LNCAP (cell line): ENCODE measurements at regions not wholly inside any gene's neighbourhood (a gene's known extent, or its start where the extent isn't known, plus 50 kb on each side); places are given as distances from the start of the nearest gene placed in this dataset.

Experiments
- CTCF ChIP-seq: fragments of 450-650 bp; IDR thresholded peaks from 2 replicates; pipeline ENCODE4 v1.5.1; 2017; ENCODE audit warnings: mild to moderate bottlenecking

DNA sequence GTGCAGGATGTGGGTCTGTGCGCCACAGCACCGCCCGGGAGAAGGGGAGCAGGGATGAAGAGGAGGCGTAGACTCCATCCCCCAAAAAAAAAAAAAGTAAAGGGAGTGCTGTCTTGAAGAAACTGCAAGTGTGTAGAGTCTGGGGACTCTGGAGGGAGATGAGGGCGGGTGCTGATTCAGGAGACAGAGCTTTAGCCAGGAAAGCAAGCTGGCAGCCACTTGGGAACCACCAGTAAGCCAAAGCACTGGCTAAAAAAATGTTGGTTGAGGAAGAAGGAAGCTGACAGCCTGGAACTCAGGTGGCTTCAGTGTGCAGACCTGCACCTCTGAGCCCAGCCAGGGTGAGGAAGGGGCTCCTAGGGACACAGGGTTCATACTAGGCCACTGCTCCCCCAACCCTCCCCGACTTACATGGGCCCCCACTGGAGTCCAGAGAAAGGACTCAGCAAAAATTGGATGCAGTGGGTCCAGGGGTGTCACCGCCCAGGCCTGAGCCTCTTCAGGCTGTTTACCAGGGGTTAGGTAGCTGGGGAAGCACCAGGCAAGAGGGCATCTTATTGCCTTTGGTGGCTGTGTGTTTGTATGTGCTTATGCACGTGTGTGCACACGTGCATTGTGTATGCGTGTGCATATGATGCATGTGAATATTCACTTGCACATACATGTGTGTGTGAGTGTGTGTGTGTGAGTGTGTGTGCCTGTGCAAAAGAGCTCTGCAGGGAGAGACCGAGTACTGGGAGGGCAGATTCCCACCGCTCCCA lies 153.5 kb upstream of the MLN start:
- no peak for TF ChIP-seq CTCF

- TF ChIP-seq CTCF, result no peak
Measured at GRCh38 chr6:33956206-33956605, 152.4 kb upstream of the MLN start.

DNA sequence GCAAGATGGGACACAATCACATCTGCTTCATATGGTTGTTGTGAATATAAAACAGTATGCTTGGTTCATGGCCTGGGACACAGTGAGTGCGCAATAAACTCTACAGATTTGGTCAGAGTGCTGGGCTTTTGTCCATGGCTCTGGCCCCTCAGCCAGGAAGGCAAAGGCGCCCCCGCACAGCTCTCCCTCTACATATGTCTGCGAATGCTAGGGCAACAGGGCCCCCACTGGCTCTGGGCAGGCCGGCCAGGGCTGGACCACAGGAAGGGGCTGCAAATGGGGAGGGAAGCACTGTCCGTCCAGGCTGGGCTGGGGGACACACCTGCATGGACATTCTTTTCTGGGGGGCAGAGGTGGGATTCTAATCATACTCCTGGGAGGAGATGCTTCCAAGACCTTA lies 151.8 kb upstream of the MLN start:
- no peak for TF ChIP-seq CTCF

DNA sequence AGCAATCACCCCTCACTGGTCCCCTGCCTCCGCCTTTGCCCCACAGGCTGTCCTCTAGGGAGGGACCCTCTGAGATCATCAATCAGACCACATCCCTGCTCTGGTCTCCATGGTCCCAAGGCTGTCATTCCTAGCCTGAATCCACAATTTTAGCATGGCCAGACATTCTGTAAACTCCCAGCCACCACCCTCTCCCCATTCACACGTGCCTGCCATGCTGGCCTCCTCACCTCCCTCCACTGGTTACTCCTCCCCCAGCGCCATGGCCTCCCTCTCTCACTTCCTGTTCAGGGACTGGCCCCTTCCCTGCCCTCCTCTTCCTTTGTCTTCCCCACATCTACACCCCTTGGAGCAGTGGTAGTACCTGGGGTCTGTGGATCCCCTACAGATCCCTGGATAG lies 150.7 kb upstream of the MLN start:
- TF ChIP-seq CTCF, result no peak

GRCh38 chr6:33953171-33953570 lies 149.4 kb upstream of the MLN start:
- TF ChIP-seq CTCF, result no peak

- TF ChIP-seq CTCF, result no peak
Measured at GRCh38 chr6:33952016-33952415, 148.2 kb upstream of the MLN start.

DNA sequence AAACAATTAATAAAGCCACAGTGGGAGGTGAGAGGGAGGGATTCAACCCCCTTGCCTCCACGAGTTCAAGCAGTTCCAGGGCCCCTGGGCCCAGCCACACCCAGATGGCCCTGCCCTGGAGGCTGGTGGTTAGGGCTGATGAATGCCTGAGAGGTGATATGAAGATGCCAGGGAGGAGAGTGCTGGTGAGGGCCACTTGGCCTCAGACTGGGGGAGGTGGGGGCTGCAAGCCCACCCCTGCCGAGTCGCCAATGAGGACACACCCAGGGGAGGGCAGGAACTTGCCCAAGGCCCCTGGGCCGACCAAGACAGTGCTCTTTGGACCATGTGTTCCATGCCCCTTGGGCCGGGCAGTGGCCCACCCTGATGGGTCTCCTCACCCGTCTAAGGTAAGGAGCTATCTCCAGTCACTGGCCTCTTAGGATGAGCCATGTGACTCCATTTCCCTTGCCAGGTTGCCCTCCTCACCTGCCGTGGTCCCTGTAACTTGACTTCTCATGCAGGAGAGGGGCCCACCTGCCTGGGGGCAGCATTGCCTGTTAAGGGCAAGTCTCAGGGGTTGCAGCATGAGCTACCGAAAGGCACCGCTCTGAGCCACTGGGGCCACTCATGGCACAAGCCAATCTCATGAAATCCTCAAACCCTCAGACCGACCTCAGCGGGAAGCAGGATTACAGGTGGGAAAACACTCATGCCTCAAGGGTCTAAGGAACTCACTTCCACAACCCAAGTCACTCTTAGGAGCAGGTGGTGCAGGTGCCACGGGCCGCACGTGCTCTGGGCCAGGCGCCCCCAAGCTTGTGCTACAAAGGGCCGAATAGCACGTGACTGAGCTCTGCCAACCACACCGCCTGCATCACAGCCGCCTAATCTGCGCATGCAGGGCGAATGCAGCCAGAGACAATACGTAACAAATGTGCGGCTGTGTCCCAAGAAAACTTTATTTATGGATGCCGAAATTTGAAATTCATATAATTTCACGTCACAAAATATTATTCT lies 147.4 kb upstream of the MLN start:
- TF ChIP-seq CTCF, result no peak
